ENCODE measurements at regions not wholly inside any gene's neighbourhood (a gene's known extent, or its start where the extent isn't known, plus 50 kb on each side); places are given as distances from the start of the nearest gene placed in this dataset.

DNA sequence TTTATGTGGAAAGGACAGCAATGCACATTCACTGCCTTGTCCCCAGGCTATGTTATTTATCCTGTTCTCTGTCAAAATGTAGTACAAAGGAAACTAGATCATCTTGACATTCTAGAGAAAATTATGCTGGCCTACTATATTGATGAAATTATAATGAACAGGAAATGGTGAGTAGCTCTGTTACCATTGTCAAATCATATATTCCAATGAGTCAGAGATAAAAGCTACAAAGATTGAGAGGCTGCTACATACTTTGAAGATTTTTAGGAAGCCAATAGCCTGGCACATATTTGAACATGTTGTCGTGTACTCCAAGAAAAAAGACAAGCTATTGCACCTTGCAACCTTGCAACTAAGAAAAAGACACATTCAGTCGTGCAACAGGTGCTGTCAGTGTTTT is 52.7 kb upstream of the TET2 start:
- TF ChIP-seq FOXP2 (optimal IDR thresholded peaks at IDR 0.05; ENCODE audit: borderline replicate concordance, extremely low read depth, extremely low read length, insufficient read depth) = no peak
- TF ChIP-seq, protein P1, sequence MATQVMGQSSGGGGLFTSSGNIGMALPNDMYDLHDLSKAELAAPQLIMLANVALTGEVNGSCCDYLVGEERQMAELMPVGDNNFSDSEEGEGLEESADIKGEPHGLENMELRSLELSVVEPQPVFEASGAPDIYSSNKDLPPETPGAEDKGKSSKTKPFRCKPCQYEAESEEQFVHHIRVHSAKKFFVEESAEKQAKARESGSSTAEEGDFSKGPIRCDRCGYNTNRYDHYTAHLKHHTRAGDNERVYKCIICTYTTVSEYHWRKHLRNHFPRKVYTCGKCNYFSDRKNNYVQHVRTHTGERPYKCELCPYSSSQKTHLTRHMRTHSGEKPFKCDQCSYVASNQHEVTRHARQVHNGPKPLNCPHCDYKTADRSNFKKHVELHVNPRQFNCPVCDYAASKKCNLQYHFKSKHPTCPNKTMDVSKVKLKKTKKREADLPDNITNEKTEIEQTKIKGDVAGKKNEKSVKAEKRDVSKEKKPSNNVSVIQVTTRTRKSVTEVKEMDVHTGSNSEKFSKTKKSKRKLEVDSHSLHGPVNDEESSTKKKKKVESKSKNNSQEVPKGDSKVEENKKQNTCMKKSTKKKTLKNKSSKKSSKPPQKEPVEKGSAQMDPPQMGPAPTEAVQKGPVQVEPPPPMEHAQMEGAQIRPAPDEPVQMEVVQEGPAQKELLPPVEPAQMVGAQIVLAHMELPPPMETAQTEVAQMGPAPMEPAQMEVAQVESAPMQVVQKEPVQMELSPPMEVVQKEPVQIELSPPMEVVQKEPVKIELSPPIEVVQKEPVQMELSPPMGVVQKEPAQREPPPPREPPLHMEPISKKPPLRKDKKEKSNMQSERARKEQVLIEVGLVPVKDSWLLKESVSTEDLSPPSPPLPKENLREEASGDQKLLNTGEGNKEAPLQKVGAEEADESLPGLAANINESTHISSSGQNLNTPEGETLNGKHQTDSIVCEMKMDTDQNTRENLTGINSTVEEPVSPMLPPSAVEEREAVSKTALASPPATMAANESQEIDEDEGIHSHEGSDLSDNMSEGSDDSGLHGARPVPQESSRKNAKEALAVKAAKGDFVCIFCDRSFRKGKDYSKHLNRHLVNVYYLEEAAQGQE (IDR thresholded peaks at IDR 0.05; ENCODE audit: insufficient read depth in 1 of 2, low read depth in 2 of 2, low read length in 2 of 2) = no peak
- no peak for TF ChIP-seq TAF1 (IDR thresholded peaks at IDR 0.05; ENCODE audit: borderline replicate concordance, insufficient read depth, low read length)
- no peak for TF ChIP-seq POLR2AphosphoS5 (IDR thresholded peaks at IDR 0.05; ENCODE audit: low read depth, low read length)
- TF ChIP-seq SIN3A (IDR thresholded peaks at IDR 0.05; ENCODE audit: borderline replicate concordance, insufficient read depth, low read length) = no peak

Measured in PFSK-1 (cell line).